Activated CD4-positive, alpha-beta T cell treated with anti-CD3 and anti-CD28 coated beads for 36 hours (primary cell): ENCODE measurements at regions not wholly inside any gene's neighbourhood (a gene's known extent, or its start where the extent isn't known, plus 50 kb on each side); places are given as distances from the start of the nearest gene placed in this dataset.

Experiments used
- ATAC-seq: fragments of 200-7000 bp; cut with Tn5 transposase; one replicate; pipeline ENCODE4 v1.10.0; 2021; ENCODE audit warnings: mild to moderate bottlenecking, moderate library complexity
- CTCF ChIA-PET: fragments of 350-600 bp; sonication (Branson Sonifier 250); formaldehyde crosslinking; loops from one replicate; lab custom pipeline; 2021; ENCODE audit warnings: antibody characterized with exemption; lab: Charles Lee
- POLR2A ChIA-PET: fragments of 350-600 bp; sonication (Branson Sonifier 250); formaldehyde crosslinking; loops from one replicate; lab custom pipeline; 2021; ENCODE audit warnings: antibody characterized with exemption, inconsistent platforms; lab: Charles Lee
- DNase-seq: peaks from one replicate; pipeline ENCODE4 v3.0.0-alpha.2; 2020
- H3K27ac Mint-ChIP-seq: one replicate; pipeline ENCODE4 v1.8.0; 2021; ENCODE audit warnings: mixed read lengths
- H3K27me3 Mint-ChIP-seq: one replicate; pipeline ENCODE4 v1.8.0; 2021; ENCODE audit warnings: mixed read lengths
- H3K36me3 Mint-ChIP-seq: one replicate; pipeline ENCODE4 v1.8.0; 2021; ENCODE audit warnings: low read depth, mixed read lengths
- H3K4me1 Mint-ChIP-seq: one replicate; pipeline ENCODE4 v1.8.0; 2021; ENCODE audit warnings: mixed read lengths
- H3K4me3 Mint-ChIP-seq: one replicate; pipeline ENCODE4 v1.8.0; 2021; ENCODE audit warnings: mild to moderate bottlenecking, moderate library complexity, mixed read lengths
- H3K9me3 Mint-ChIP-seq: one replicate; pipeline ENCODE4 v1.8.0; 2021; ENCODE audit warnings: low read depth, mixed read lengths
- intact Hi-C, 2 experiments: fragments of 100-400 bp; cut with DNase I in 1 of 2; cut with micrococcal nuclease in 1 of 2; formaldehyde crosslinking; loops; one replicate each; pipeline versions ENCODE4 v1.14.2 to v1.15.1; 2022 to 2024; cut with DNase I, micrococcal nuclease

- intact Hi-C loops: no loop called here
- ATAC-seq: no peak
- ChIA-PET POLR2A (no interaction called here), CTCF (no interaction called here)
- Mint-ChIP-seq H3K4me1 (no peaks in the 10 kb centered on the region), H3K36me3 (no peaks in the 10 kb centered on the region), H3K27ac (no peak overlapping the region), H3K27me3 (no peaks in the 10 kb centered on the region), H3K9me3 (no peaks in the 10 kb centered on the region), H3K4me3 (no peak overlapping the region)
- no peak for DNase-seq
These were observed 146.6 kb upstream of the AUTS2 start for GRCh38 chr7:69451715-69452114.

- Mint-ChIP-seq H3K4me3 (no peak overlapping the region), H3K27me3 (no peaks in the 10 kb centered on the region), H3K9me3 (no peaks in the 10 kb centered on the region), H3K36me3 (no peaks in the 10 kb centered on the region), H3K27ac (no peak overlapping the region), H3K4me1 (no peaks in the 10 kb centered on the region)
- POLR2A ChIA-PET: no interaction called here
- ATAC-seq (no peak), DNase-seq (no peak)
- intact Hi-C loops: no loop called here
- CTCF ChIA-PET: no interaction called here
These were observed 145.5 kb upstream of the AUTS2 start for GRCh38 chr7:69452797-69453196.

- no peak overlapping the region for H3K27ac Mint-ChIP-seq
- intact Hi-C loops: no loop called here
- H3K36me3 Mint-ChIP-seq: no peaks in the 10 kb centered on the region
- no peaks in the 10 kb centered on the region for H3K4me1 Mint-ChIP-seq
- POLR2A ChIA-PET: no interaction called here
- ATAC-seq (no peak), DNase-seq (no peak)
- H3K27me3 Mint-ChIP-seq: no peaks in the 10 kb centered on the region
- H3K4me3 Mint-ChIP-seq: no peak overlapping the region
- no peaks in the 10 kb centered on the region for H3K9me3 Mint-ChIP-seq
- CTCF ChIA-PET: interaction anchor here (0.5 kb wide), 1 partner anchor 16 kb away, joined by 4 read pairs; no protein-coding TSS in a partner anchor
These were observed 140.4 kb upstream of the AUTS2 start for GRCh38 chr7:69457595-69458504.

DNA sequence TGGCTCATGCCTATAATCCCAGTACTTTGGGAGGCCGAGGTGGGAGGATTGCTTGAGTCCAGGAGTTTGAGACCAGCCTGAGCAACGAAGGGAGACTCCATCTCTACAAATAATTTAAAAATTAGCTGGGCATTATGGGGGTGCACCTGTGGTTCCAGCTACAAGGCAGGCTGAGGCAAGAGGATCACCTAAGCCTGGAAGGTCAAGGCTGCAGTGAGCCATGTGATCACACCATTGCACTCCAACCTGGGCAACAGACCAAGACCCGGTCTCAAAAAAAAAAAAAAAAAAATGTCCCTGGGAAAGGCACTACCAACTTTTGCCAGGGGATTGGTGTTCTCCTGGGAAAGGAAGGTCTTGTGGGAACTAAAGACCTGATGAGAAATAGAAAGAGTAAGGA, 134.2 kb upstream of the AUTS2 start:
- no peak for DNase-seq
- intact Hi-C loops: no loop called here
- H3K27me3 Mint-ChIP-seq: peaks cover 1% of the 10 kb centered on the region

DNA sequence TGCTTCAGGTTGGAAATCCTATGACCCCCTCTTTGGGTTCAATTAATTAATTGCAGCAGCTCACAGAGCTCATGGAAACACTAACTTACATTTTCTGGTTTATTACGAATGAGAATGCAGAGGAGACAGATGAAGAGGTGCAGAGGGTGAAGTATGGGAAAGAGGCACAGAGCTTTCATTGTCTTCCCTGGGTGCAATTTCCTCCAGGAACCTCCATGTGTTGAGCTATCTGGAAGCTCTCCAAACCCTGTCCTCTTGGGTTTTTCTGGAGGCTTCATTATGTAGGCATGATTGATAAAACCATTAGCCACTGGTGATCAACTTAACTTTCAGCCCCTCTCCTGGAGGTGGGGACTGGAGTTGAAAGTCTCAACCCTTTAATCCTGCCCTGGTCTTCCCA, 133.0 kb upstream of the AUTS2 start:
- intact Hi-C loops: no loop called here
- ChIA-PET CTCF (no interaction called here), POLR2A (no interaction called here)
- Mint-ChIP-seq H3K9me3 (peaks cover 17% of the 10 kb centered on the region), H3K4me1 (no peaks in the 10 kb centered on the region), H3K36me3 (no peaks in the 10 kb centered on the region), H3K27me3 (peaks cover 1% of the 10 kb centered on the region), H3K27ac (no peak overlapping the region), H3K4me3 (no peak overlapping the region)
- no peak for ATAC-seq
- no peak for DNase-seq

More for the DNA sequence above, 134.2 kb upstream of the AUTS2 start:
- CTCF ChIA-PET: no interaction called here
- peaks cover 8% of the 10 kb centered on the region for H3K9me3 Mint-ChIP-seq
- H3K4me3 Mint-ChIP-seq: no peak overlapping the region
- no peaks in the 10 kb centered on the region for H3K36me3 Mint-ChIP-seq
- no peak overlapping the region for H3K27ac Mint-ChIP-seq
- H3K4me1 Mint-ChIP-seq: no peaks in the 10 kb centered on the region
- POLR2A ChIA-PET: interaction anchor here (0.6 kb wide), 1 partner anchor 95 kb away, joined by 3 read pairs; no protein-coding TSS in a partner anchor
- ATAC-seq: no peak

GRCh38 chr7:69467826-69468225, 130.4 kb upstream of the AUTS2 start:
- Mint-ChIP-seq H3K9me3 (peaks cover 17% of the 10 kb centered on the region), H3K4me3 (no peak overlapping the region), H3K4me1 (no peaks in the 10 kb centered on the region), H3K27me3 (peaks cover 1% of the 10 kb centered on the region), H3K27ac (no peak overlapping the region), H3K36me3 (no peaks in the 10 kb centered on the region)
- ChIA-PET CTCF (no interaction called here), POLR2A (no interaction called here)
- intact Hi-C loops: no loop called here
- ATAC-seq: no peak
- DNase-seq: no peak

GRCh38 chr7:69476416-69476815, 121.9 kb upstream of the AUTS2 start:
- no peak overlapping the region for H3K4me3 Mint-ChIP-seq
- no peaks in the 10 kb centered on the region for H3K9me3 Mint-ChIP-seq
- ChIA-PET POLR2A (no interaction called here), CTCF (interaction anchor here (0.5 kb wide), 1 partner anchor 14 kb away, joined by 3 read pairs; no protein-coding TSS in a partner anchor)
- DNase-seq (no peak), ATAC-seq (no peak)
- H3K36me3 Mint-ChIP-seq: no peaks in the 10 kb centered on the region
- H3K27me3 Mint-ChIP-seq: no peaks in the 10 kb centered on the region
- no peaks in the 10 kb centered on the region for H3K4me1 Mint-ChIP-seq
- no peak overlapping the region for H3K27ac Mint-ChIP-seq
- intact Hi-C loops: no loop called here

DNA sequence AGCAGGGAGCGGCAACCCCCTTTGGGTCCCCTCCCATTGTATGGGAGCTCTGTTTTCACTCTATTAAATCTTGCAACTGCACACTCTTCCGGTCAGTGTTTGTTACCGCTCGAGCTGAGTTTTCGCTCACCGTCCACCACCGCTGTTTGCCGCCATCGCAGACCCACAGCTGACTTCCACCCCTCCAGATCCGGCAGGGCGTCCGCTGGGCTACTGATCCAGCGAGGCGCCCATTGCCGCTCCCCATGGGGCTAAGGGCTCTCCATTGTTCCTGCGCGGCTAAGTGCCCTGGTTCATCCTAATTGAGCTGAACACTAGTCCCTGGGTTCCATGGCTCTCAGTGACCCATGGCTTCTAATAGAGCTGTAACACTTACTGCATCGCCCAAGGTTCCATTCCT, 115.6 kb upstream of the AUTS2 start:
- no peak overlapping the region for H3K4me3 Mint-ChIP-seq
- H3K9me3 Mint-ChIP-seq: peaks cover 2% of the 10 kb centered on the region
- H3K27me3 Mint-ChIP-seq: no peaks in the 10 kb centered on the region
- ChIA-PET POLR2A (no interaction called here), CTCF (no interaction called here)
- intact Hi-C loops: no loop called here
- DNase-seq (no peak), ATAC-seq (no peak)
- no peaks in the 10 kb centered on the region for H3K36me3 Mint-ChIP-seq
- no peaks in the 10 kb centered on the region for H3K4me1 Mint-ChIP-seq
- H3K27ac Mint-ChIP-seq: no peak overlapping the region

GRCh38 chr7:69489533-69489932, 108.7 kb upstream of the AUTS2 start:
- Mint-ChIP-seq H3K36me3 (no peaks in the 10 kb centered on the region), H3K4me1 (no peaks in the 10 kb centered on the region), H3K27me3 (no peaks in the 10 kb centered on the region), H3K9me3 (no peaks in the 10 kb centered on the region), H3K4me3 (no peak overlapping the region), H3K27ac (no peak overlapping the region)
- ChIA-PET CTCF (no interaction called here), POLR2A (no interaction called here)
- no peak for ATAC-seq
- intact Hi-C loops: no loop called here
- DNase-seq: no peak

DNA sequence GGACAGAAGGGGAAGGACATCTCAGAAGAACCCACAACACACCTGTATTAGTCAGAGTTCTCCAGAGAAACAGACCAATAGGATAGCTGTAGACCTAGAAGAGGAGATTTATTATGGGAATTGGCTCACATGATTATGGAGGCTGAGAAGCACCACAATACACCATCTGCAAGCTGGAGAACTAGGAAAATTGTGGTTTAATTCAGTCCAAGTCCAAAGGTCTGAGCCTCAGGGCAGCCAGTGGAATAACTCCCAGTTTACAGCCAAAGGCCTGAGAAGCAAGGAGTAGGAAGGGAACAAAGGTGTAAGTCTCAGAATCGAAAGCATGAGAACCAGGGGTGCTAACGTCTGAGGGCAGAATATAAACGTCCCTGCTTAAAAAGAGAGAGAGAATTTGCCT, 99.6 kb upstream of the AUTS2 start:
- CTCF ChIA-PET: no interaction called here

DNA sequence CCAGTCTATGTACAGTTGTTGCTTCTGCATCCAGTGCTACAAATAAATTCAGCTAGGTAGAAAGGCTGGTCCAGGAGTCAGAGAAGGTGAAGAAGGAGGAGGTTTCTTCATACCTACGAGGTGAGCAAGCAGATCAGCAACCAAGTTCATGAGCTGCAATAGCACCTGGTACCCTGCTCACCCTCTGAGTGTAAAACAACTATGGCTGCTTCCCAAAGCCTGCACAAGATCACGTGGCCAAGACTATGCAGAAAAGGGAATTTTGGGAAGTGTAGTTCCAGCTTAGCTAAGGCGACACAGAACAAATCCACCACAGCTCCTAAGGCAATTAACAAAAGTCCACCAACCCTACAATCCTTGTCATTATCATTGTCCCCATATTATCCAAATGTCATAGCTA, 95.9 kb upstream of the AUTS2 start:
- H3K27me3 Mint-ChIP-seq: peaks cover 2% of the 10 kb centered on the region

More for the DNA sequence above, 99.6 kb upstream of the AUTS2 start:
- POLR2A ChIA-PET: no interaction called here
- no peaks in the 10 kb centered on the region for H3K4me1 Mint-ChIP-seq
- no peak for ATAC-seq
- H3K27me3 Mint-ChIP-seq: peaks cover 2% of the 10 kb centered on the region
- H3K27ac Mint-ChIP-seq: no peak overlapping the region
- intact Hi-C loops: no loop called here
- no peak overlapping the region for H3K4me3 Mint-ChIP-seq
- DNase-seq: no peak
- H3K36me3 Mint-ChIP-seq: no peaks in the 10 kb centered on the region
- peaks cover 12% of the 10 kb centered on the region for H3K9me3 Mint-ChIP-seq

GRCh38 chr7:69504733-69505420, 93.4 kb upstream of the AUTS2 start:
- H3K9me3 Mint-ChIP-seq: peaks cover 3% of the 10 kb centered on the region
- POLR2A ChIA-PET: no interaction called here
- DNase-seq: no peak
- H3K36me3 Mint-ChIP-seq: no peaks in the 10 kb centered on the region
- H3K4me1 Mint-ChIP-seq: no peaks in the 10 kb centered on the region
- no peak overlapping the region for H3K27ac Mint-ChIP-seq
- intact Hi-C loops: no loop called here
- no peak for ATAC-seq
- CTCF ChIA-PET: no interaction called here
- no peak overlapping the region for H3K4me3 Mint-ChIP-seq
- H3K27me3 Mint-ChIP-seq: peaks cover 2% of the 10 kb centered on the region

More for the DNA sequence above, 95.9 kb upstream of the AUTS2 start:
- intact Hi-C loops: no loop called here
- Mint-ChIP-seq H3K9me3 (peaks cover 8% of the 10 kb centered on the region), H3K36me3 (no peaks in the 10 kb centered on the region), H3K4me3 (no peak overlapping the region), H3K4me1 (no peaks in the 10 kb centered on the region), H3K27ac (no peak overlapping the region)
- DNase-seq (no peak), ATAC-seq (no peak)
- ChIA-PET POLR2A (no interaction called here), CTCF (no interaction called here)
